Psoas muscle (tissue), 7 donors: ENCODE measurements at regions not wholly inside any gene's neighbourhood (a gene's known extent, or its start where the extent isn't known, plus 50 kb on each side); places are given as distances from the start of the nearest gene placed in this dataset.

ENCODE experiments used
- ATAC-seq, 4 donors: fragments of 200-7000 bp; cut with Tn5 transposase; one replicate each; pipeline ENCODE4 v1.9.1; 2020; ENCODE audit warnings: moderate library complexity in 3 of 4, mild to moderate bottlenecking in 2 of 4
- DNase-seq, 2 donors: peaks; one replicate each; pipeline ENCODE4 v3.0.0-alpha.2; 2020
- H3K27ac ChIP-seq: fragments of 200-600 bp; one replicate; pipeline ENCODE4 v1.8.0; 2022
- H3K27me3 ChIP-seq, 3 donors: fragments of 200-600 bp in 1 of 3; one replicate each; pipeline versions ENCODE4 v1.6.1 to v1.8.0; 2013 to 2022; ENCODE audit warnings: low read length in 2 of 3, mild to moderate bottlenecking in 2 of 3, moderate library complexity in 1 of 3; ENCODE audit not compliant: insufficient read depth in 3 of 3
- H3K36me3 ChIP-seq, 2 donors: fragments of 200-600 bp in 1 of 2; one replicate each; pipeline versions ENCODE4 v1.6.1 to v1.8.0; 2013 to 2022; ENCODE audit warnings: low read depth in 1 of 2, mild to moderate bottlenecking in 1 of 2, moderate library complexity in 1 of 2; ENCODE audit not compliant: insufficient read depth in 1 of 2
- H3K4me1 ChIP-seq: fragments of 200-600 bp; one replicate; pipeline ENCODE4 v1.8.0; 2022
- H3K4me3 ChIP-seq: fragments of 200-600 bp; one replicate; pipeline ENCODE4 v1.8.0; 2022; ENCODE audit warnings: mild to moderate bottlenecking
- H3K9me3 ChIP-seq: fragments of 200-600 bp; one replicate; pipeline ENCODE4 v1.8.0; 2022
- WGBS, 3 donors: extraction: QIAGEN DNeasy Blood & Tissue Kit; methylation state at CpG; one replicate each; pipeline versions ENCODE4 v1.1.6 to v1.1.7; 2013; 5-methylcytosine and 5-hydroxymethylcytosine counted together
- intact Hi-C, 2 donors: fragments of 100-400 bp; cut with DNase I; formaldehyde crosslinking; loops; one replicate each; pipeline versions ENCODE4 v1.11.0 to v1.14.2; 2022
- TF ChIP-seq, protein P1 (sequence below): fragments of 200-600 bp; IDR thresholded peaks from one replicate; pipeline ENCODE4 v1.8.0; 2022; ENCODE audit warnings: antibody characterized with exemption
- donor health status: healthy with polysubstance abuse.
- donor health status: DM: no; HTN: no; CAD: no; lungs with moderate emphysema.
- donor health status: Bipolar disorder and iron deficiency.
- donor health status: healthy.
- donor health status: DM: yes; HTN: yes; CAD: no.
- donor health status: DM: no; HTN: no; CAD: no.
- donor health status: DM: yes; HTN: yes; CAD: no.

DNA sequence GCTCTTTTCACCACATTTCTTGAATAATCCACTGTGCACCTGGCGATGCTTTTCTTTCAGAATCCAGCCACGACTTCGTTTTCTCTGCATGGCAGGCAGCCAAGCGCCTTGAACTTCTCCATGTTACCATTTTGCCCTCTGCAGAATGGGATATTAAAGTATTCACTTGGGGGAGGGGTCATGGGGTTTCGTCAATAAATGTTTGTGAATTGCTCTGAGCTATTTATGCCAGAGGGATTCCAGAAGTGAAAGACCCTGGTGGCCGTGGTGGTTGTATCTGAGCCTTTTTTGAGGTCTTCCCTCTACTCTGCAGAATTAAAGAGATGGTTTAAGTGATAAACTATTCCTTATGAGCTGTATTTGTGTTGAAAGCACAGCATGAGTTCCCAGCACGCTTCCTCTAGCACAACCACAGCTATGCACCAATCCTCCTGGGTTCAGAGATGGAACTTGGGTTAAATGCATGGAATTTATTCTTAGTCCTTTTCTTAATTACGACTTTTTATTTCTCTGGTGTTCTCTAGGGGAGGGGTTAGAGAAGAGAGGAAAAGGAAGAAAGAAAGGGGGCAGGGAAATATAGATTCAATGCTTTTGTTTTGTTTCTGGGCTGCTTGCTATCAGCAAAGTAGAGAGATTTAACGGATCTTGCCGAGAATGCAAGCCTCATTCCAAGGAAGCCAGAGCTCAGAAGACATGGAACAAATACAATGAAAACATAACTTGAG is 478.2 kb upstream of the TNC start:
- DNase-seq (no peak), ATAC-seq (no peak)
- Histone ChIP-seq H3K36me3 (no peaks in the 10 kb centered on the region), H3K4me1 (no peaks in the 10 kb centered on the region), H3K9me3 (no peaks in the 10 kb centered on the region), H3K4me3 (no peak overlapping the region), H3K27ac (no peak overlapping the region), H3K27me3 (peaks cover 0 to 8% (median 2%) of the 10 kb centered on the region in 3 donors)
- TF ChIP-seq, protein P1, sequence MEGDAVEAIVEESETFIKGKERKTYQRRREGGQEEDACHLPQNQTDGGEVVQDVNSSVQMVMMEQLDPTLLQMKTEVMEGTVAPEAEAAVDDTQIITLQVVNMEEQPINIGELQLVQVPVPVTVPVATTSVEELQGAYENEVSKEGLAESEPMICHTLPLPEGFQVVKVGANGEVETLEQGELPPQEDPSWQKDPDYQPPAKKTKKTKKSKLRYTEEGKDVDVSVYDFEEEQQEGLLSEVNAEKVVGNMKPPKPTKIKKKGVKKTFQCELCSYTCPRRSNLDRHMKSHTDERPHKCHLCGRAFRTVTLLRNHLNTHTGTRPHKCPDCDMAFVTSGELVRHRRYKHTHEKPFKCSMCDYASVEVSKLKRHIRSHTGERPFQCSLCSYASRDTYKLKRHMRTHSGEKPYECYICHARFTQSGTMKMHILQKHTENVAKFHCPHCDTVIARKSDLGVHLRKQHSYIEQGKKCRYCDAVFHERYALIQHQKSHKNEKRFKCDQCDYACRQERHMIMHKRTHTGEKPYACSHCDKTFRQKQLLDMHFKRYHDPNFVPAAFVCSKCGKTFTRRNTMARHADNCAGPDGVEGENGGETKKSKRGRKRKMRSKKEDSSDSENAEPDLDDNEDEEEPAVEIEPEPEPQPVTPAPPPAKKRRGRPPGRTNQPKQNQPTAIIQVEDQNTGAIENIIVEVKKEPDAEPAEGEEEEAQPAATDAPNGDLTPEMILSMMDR: no peak
- WGBS, 3 donors: 23 to 30% (median 26%) methylated on average over 10 of the region's 10 CpGs
- intact Hi-C loops: loop anchor here in 1 of 2 donors (10.0 kb wide), 1 partner anchor 559 kb away; the partner anchor contains the start of gene PAPPA

DNA sequence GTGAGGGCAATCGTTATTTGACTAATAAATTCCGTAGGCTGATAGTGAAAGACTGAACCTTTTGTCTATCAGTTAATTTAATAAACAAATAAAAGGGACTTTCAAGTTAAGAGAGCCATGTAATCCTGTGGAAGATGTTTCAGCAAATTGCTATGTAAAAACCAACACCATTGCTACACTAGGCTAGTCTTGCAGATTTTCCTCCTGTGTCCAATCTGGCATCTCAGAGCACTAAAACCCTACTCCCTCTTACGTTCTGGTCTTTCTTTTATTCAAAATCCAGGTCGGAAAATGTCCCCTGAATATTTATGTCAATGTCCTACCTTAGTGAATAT is 478.8 kb upstream of the TNC start:
- no peaks in the 10 kb centered on the region for H3K36me3 ChIP-seq
- no peak overlapping the region for H3K4me3 ChIP-seq
- intact Hi-C loops: loop anchor here in 1 of 2 donors (10.0 kb wide), 1 partner anchor 558 kb away; the partner anchor contains the start of gene PAPPA
- 21 to 29% (median 27%) methylated on average over 4 of the region's 4 CpGs for WGBS, 3 donors
- ATAC-seq (no peak), DNase-seq (no peak)
- no peaks in the 10 kb centered on the region for H3K4me1 ChIP-seq
- TF ChIP-seq, protein P1: no peak
- H3K9me3 ChIP-seq: no peaks in the 10 kb centered on the region
- peaks cover 0 to 8% (median 2%) of the 10 kb centered on the region in 3 donors for H3K27me3 ChIP-seq
- H3K27ac ChIP-seq: no peak overlapping the region

DNA sequence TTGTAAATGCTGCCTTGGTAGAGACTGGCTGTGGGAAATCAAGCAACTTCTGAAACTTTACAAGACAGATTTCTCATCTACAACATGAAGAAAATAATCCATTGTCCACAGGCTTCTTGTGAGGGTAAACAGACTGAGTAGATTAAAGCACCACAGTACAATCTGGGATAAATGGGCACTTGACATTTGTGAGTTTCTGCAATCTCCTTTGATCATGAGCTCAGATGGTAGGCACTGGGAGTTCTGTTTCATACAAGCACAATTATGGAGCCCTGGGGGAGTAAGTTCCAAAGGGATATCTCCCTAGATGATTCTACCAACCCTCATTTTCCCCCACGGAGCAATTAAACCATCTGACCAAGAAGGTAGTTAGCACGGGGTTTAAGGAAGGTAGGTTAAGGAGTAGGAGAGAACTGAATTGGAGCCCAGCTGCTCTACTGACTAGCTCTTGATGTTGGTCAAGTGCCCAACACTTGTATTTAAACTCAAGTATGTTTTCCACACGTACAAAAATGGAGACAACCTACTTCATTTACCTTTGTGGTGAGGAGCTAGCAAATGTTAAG is 479.5 kb upstream of the TNC start:
- DNase-seq: no peak
- Histone ChIP-seq H3K27me3 (peaks cover 0 to 8% (median 2%) of the 10 kb centered on the region in 3 donors), H3K36me3 (no peaks in the 10 kb centered on the region), H3K27ac (no peak overlapping the region), H3K4me1 (no peaks in the 10 kb centered on the region), H3K4me3 (no peak overlapping the region), H3K9me3 (no peaks in the 10 kb centered on the region)
- ATAC-seq: no peak
- WGBS, 3 donors: 62 to 73% (median 69%) methylated on average over 3 of the region's 3 CpGs
- TF ChIP-seq, protein P1: no peak
- intact Hi-C loops: loop anchor here in 1 of 2 donors (10.0 kb wide), 1 partner anchor 557 kb away; the partner anchor contains the start of gene PAPPA

DNA sequence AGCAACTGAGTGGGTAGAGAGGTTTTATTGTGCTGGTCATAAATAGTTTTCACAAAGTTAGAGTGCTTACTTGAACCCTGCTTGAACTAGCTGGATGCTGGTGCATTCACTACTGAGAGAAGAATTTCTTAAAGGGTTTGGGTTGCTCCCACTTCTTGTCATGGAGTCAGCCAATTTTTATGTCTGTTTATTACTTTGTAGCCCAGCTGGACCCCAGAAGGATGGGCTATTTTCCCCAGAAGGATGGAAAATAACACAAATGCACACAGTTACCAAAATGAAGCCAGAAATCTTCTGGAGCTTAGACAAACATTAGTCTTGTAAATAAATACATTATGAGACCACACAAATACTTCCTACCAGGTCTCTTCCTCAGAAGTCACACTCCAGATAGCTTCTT is 480.8 kb upstream of the TNC start:
- no peak for DNase-seq
- no peak for ATAC-seq
- intact Hi-C loops: loop anchor here in 1 of 2 donors (10.0 kb wide), 1 partner anchor 556 kb away; the partner anchor contains the start of gene PAPPA

More for the DNA sequence above, 480.8 kb upstream of the TNC start:
- Histone ChIP-seq H3K9me3 (no peaks in the 10 kb centered on the region), H3K36me3 (no peaks in the 10 kb centered on the region), H3K4me3 (no peak overlapping the region), H3K27ac (no peak overlapping the region), H3K27me3 (peaks cover 0 to 8% (median 2%) of the 10 kb centered on the region in 3 donors), H3K4me1 (no peaks in the 10 kb centered on the region)
- TF ChIP-seq, protein P1: no peak
